Thyroid gland (tissue), 4 donors: ENCODE measurements at regions not wholly inside any gene's neighbourhood (a gene's known extent, or its start where the extent isn't known, plus 50 kb on each side); places are given as distances from the start of the nearest gene placed in this dataset.

Experiments
- DNase-seq, 2 donors: peaks; one replicate each; pipeline ENCODE4 v3.0.0-alpha.2; 2019
- H3K27ac ChIP-seq, 3 donors: fragments of 200-600 bp; sonication (generic); 1 replicate in 2 of 3; 2 replicates in 1 of 3; pipeline ENCODE4 v1.5.1; 2016 to 2019; ENCODE audit warnings: mild to moderate bottlenecking in 1 of 3, moderate library complexity in 1 of 3
- H3K27me3 ChIP-seq: fragments of 200-600 bp; sonication (generic); one replicate; pipeline ENCODE4 v1.5.1; 2019
- H3K36me3 ChIP-seq, 2 donors: fragments of 200-600 bp; sonication (generic); one replicate each; pipeline ENCODE4 v1.5.1; 2016 to 2019
- H3K4me1 ChIP-seq, 2 donors: fragments of 200-600 bp; sonication (generic); one replicate each; pipeline ENCODE4 v1.5.1; 2017 to 2019
- H3K4me3 ChIP-seq, 3 donors: fragments of 200-600 bp; sonication (generic); replicated peaks in 1 of 3; 1 replicate in 2 of 3; 2 replicates in 1 of 3; pipeline ENCODE4 v1.5.1; 2016; ENCODE audit warnings: mild to moderate bottlenecking in 1 of 3
- H3K9me3 ChIP-seq: fragments of 200-600 bp; sonication (generic); one replicate; pipeline ENCODE4 v1.5.1; 2017
- CTCF ChIP-seq, 6 experiments: fragments of 200-600 bp in 3 of 6; fragments of 450-650 bp in 3 of 6; sonication (generic) in 3 of 6; IDR thresholded peaks; one replicate each; pipeline ENCODE4 v1.5.1; 2016 to 2019; ENCODE audit warnings: antibody characterized with exemption in 6 of 6, mild to moderate bottlenecking in 2 of 6, inconsistent platforms in 1 of 6, moderate library complexity in 1 of 6
- POLR2A ChIP-seq, 2 donors: fragments of 450-650 bp; IDR thresholded peaks; one replicate each; pipeline ENCODE4 v1.6.1; 2017; ENCODE audit warnings: antibody characterized with exemption in 2 of 2, mild to moderate bottlenecking in 2 of 2, moderate library complexity in 1 of 2
- WGBS, 2 donors: methylation state at CpG; one replicate each; pipeline ENCODE4 v1.1.5; 2017; 5-methylcytosine and 5-hydroxymethylcytosine counted together
- intact Hi-C: fragments of 100-400 bp; cut with DNase I; formaldehyde crosslinking; loops from one replicate; pipeline ENCODE4 v1.15.1; 2023

GRCh38 chr12:67182551-67182950 is 86.6 kb upstream of the CAND1 start:
- intact Hi-C loops: no loop called here
- Histone ChIP-seq H3K27ac (no peak overlapping the region), H3K9me3 (no peaks in the 10 kb centered on the region), H3K4me3 (no peak overlapping the region), H3K4me1 (no peaks in the 10 kb centered on the region), H3K27me3 (no peaks in the 10 kb centered on the region), H3K36me3 (no peaks in the 10 kb centered on the region)
- TF ChIP-seq CTCF (IDR thresholded peaks at IDR 0.05) (no peak), POLR2A (IDR thresholded peaks at IDR 0.05) (no peak)
- no peak for DNase-seq
- WGBS, 2 donors: 77 to 90% methylated on average over 2 of the region's 2 CpGs

GRCh38 chr12:67193704-67194103 is 75.5 kb upstream of the CAND1 start:
- intact Hi-C loops: no loop called here
- Histone ChIP-seq H3K9me3 (no peaks in the 10 kb centered on the region), H3K27me3 (no peaks in the 10 kb centered on the region), H3K4me1 (no peaks in the 10 kb centered on the region), H3K4me3 (no peak overlapping the region), H3K36me3 (no peaks in the 10 kb centered on the region), H3K27ac (no peak overlapping the region)
- peak in 1 of 2 donors; percentile 31 for DNase-seq
- TF ChIP-seq POLR2A (IDR thresholded peaks at IDR 0.05): no peak
- no peak for TF ChIP-seq CTCF (IDR thresholded peaks at IDR 0.05)

GRCh38 chr12:67200386-67200785 is 68.8 kb upstream of the CAND1 start:
- no peaks in the 10 kb centered on the region for H3K9me3 ChIP-seq
- 0% methylated on average over 1 of the region's 1 CpG for WGBS, 2 donors

GRCh38 chr12:67202011-67202677 is 67.0 kb upstream of the CAND1 start:
- WGBS, 2 donors: 59 to 65% methylated on average over 7 of the region's 7 CpGs
- intact Hi-C loops: no loop called here
- no peak overlapping the region for H3K4me3 ChIP-seq
- H3K36me3 ChIP-seq: no peaks in the 10 kb centered on the region
- no peaks in the 10 kb centered on the region for H3K27me3 ChIP-seq
- DNase-seq: no peak
- TF ChIP-seq POLR2A (IDR thresholded peaks at IDR 0.05) (no peak), CTCF (IDR thresholded peaks at IDR 0.05) (no peak)
- H3K9me3 ChIP-seq: no peaks in the 10 kb centered on the region
- no peaks in the 10 kb centered on the region for H3K4me1 ChIP-seq
- H3K27ac ChIP-seq: no peak overlapping the region

More at GRCh38 chr12:67200386-67200785, 68.8 kb upstream of the CAND1 start:
- Histone ChIP-seq H3K27me3 (no peaks in the 10 kb centered on the region), H3K27ac (no peak overlapping the region), H3K4me3 (no peak overlapping the region), H3K36me3 (no peaks in the 10 kb centered on the region), H3K4me1 (no peaks in the 10 kb centered on the region)
- no peak for TF ChIP-seq POLR2A (IDR thresholded peaks at IDR 0.05)
- no peak for TF ChIP-seq CTCF (IDR thresholded peaks at IDR 0.05)
- intact Hi-C loops: no loop called here
- no peak for DNase-seq

GRCh38 chr12:67202678-67203012 is 66.5 kb upstream of the CAND1 start:
- Histone ChIP-seq H3K4me1 (no peaks in the 10 kb centered on the region), H3K9me3 (no peaks in the 10 kb centered on the region), H3K27me3 (no peaks in the 10 kb centered on the region), H3K4me3 (no peak overlapping the region), H3K36me3 (no peaks in the 10 kb centered on the region), H3K27ac (no peak overlapping the region)
- DNase-seq: no peak
- 86 to 88% methylated on average over 3 of the region's 3 CpGs for WGBS, 2 donors
- intact Hi-C loops: no loop called here
- TF ChIP-seq POLR2A (IDR thresholded peaks at IDR 0.05) (no peak), CTCF (IDR thresholded peaks at IDR 0.05) (no peak)
